NCI-H2107 treated with DMSO at 0.1 percent for 48 hours (cell line): ENCODE measurements at regions not wholly inside any gene's neighbourhood (a gene's known extent, or its start where the extent isn't known, plus 50 kb on each side); places are given as distances from the start of the nearest gene placed in this dataset.

Source experiments
- DNase-seq: peaks from one replicate; lab custom pipeline; 2025; ENCODE audit not compliant: unreplicated experiment; lab: John Stamatoyannopoulos, UW

GRCh38 chr6:54009052-54009654 lies 102.1 kb upstream of the MLIP start:
- no peak for DNase-seq

- DNase-seq, result no peak
These were observed 100.6 kb upstream of the MLIP start for GRCh38 chr6:54010340-54011276.

- no peak for DNase-seq
These were observed 100.0 kb upstream of the MLIP start for GRCh38 chr6:54011277-54011648.

- DNase-seq, result no peak
These were observed 97.3 kb upstream of the MLIP start for GRCh38 chr6:54013966-54014365.

- no peak for DNase-seq
These were observed 96.8 kb upstream of the MLIP start for GRCh38 chr6:54014440-54014839.

GRCh38 chr6:54017877-54018276 lies 93.4 kb upstream of the MLIP start:
- no peak for DNase-seq

GRCh38 chr6:54018722-54019121 lies 92.5 kb upstream of the MLIP start:
- no peak for DNase-seq

- no peak for DNase-seq
These were observed 91.4 kb upstream of the MLIP start for GRCh38 chr6:54019860-54020259.

- peak; percentile 2 for DNase-seq
These were observed 90.9 kb upstream of the MLIP start for GRCh38 chr6:54020334-54020733.

- no peak for DNase-seq
These were observed 84.4 kb upstream of the MLIP start for GRCh38 chr6:54026652-54027400.

- DNase-seq, result no peak
These were observed 83.1 kb upstream of the MLIP start for GRCh38 chr6:54028170-54028569.

GRCh38 chr6:54029187-54029586 lies 82.1 kb upstream of the MLIP start:
- no peak for DNase-seq

GRCh38 chr6:54031169-54031568 lies 80.1 kb upstream of the MLIP start:
- no peak for DNase-seq

GRCh38 chr6:54037277-54037779 lies 73.9 kb upstream of the MLIP start:
- no peak for DNase-seq

- DNase-seq, result no peak
These were observed 70.7 kb upstream of the MLIP start for GRCh38 chr6:54040545-54040944.

GRCh38 chr6:54041239-54041638 lies 70.0 kb upstream of the MLIP start:
- DNase-seq, result no peak

- no peak for DNase-seq
These were observed 67.9 kb upstream of the MLIP start for GRCh38 chr6:54043360-54043759.

GRCh38 chr6:54044059-54044458 lies 67.2 kb upstream of the MLIP start:
- no peak for DNase-seq

GRCh38 chr6:54048782-54049181 lies 62.5 kb upstream of the MLIP start:
- no peak for DNase-seq

GRCh38 chr6:54050750-54051149 lies 60.5 kb upstream of the MLIP start:
- DNase-seq, result no peak

- DNase-seq, result no peak
These were observed 57.3 kb upstream of the MLIP start for GRCh38 chr6:54053881-54054391.
